Parathyroid adenoma (tissue), 2 donors: ENCODE measurements at regions not wholly inside any gene's neighbourhood (a gene's known extent, or its start where the extent isn't known, plus 50 kb on each side); places are given as distances from the start of the nearest gene placed in this dataset.

Experiments
- H2AFZ ChIP-seq: fragments of 300-600 bp; sonication (generic); one replicate; pipeline ENCODE4 v1.7.0; 2017; ENCODE audit warnings: antibody characterized with exemption, mild to moderate bottlenecking
- H3K27ac ChIP-seq: fragments of 300-600 bp; sonication (generic); one replicate; pipeline ENCODE4 v1.7.0; 2017
- H3K27me3 ChIP-seq: fragments of 300-600 bp; sonication (generic); one replicate; pipeline ENCODE4 v1.7.0; 2017; ENCODE audit warnings: low read length; ENCODE audit not compliant: control insufficient read depth, insufficient read depth
- H3K36me3 ChIP-seq: fragments of 300-600 bp; sonication (generic); one replicate; pipeline ENCODE4 v1.7.0; 2017; ENCODE audit warnings: low read length; ENCODE audit not compliant: control insufficient read depth, insufficient read depth
- H3K4me1 ChIP-seq: fragments of 300-600 bp; sonication (generic); one replicate; pipeline ENCODE4 v1.7.0; 2017; ENCODE audit warnings: control low read depth
- H3K4me2 ChIP-seq: fragments of 300-600 bp; sonication (generic); one replicate; pipeline ENCODE4 v1.7.0; 2017; ENCODE audit warnings: low read length
- H3K4me3 ChIP-seq: fragments of 300-600 bp; sonication (generic); one replicate; pipeline ENCODE4 v1.7.0; 2017; ENCODE audit warnings: low read depth, low read length
- H3K79me2 ChIP-seq: fragments of 300-600 bp; sonication (generic); one replicate; pipeline ENCODE4 v1.7.0; 2017; ENCODE audit warnings: control low read depth
- H3K9ac ChIP-seq: fragments of 300-600 bp; sonication (generic); one replicate; pipeline ENCODE4 v1.7.0; 2017; ENCODE audit warnings: mild to moderate bottlenecking
- H3K9me3 ChIP-seq: fragments of 300-600 bp; sonication (generic); one replicate; pipeline ENCODE4 v1.7.0; 2017; ENCODE audit warnings: low read length; ENCODE audit not compliant: control insufficient read depth
- CTCF ChIP-seq: fragments of 300-600 bp; sonication (generic); IDR thresholded peaks from one replicate; pipeline ENCODE4 v1.7.0; 2017; ENCODE audit warnings: antibody characterized with exemption, mild to moderate bottlenecking
- donor health status: primary hyperparathyroidism.

- no peaks in the 10 kb centered on the region for H3K36me3 ChIP-seq
- no peak overlapping the region for H3K4me3 ChIP-seq
- H3K27me3 ChIP-seq, result no peaks in the 10 kb centered on the region
- no peak overlapping the region for H3K9ac ChIP-seq
- no peaks in the 10 kb centered on the region for H3K9me3 ChIP-seq
- no peak overlapping the region for H3K27ac ChIP-seq
- H2AFZ ChIP-seq, result no peak overlapping the region
- H3K4me2 ChIP-seq, result no peak overlapping the region
- no peak for TF ChIP-seq CTCF
- H3K79me2 ChIP-seq, result no peaks in the 10 kb centered on the region
- H3K4me1 ChIP-seq, result no peaks in the 10 kb centered on the region
Observed at GRCh38 chr7:35504365-35504764, 190.6 kb downstream of the HERPUD2 start.

GRCh38 chr7:35501681-35502080 is 193.3 kb downstream of the HERPUD2 start:
- Histone ChIP-seq H3K4me2 (no peak overlapping the region), H3K79me2 (no peaks in the 10 kb centered on the region), H3K9me3 (no peaks in the 10 kb centered on the region), H3K27ac (no peak overlapping the region), H3K4me3 (no peak overlapping the region), H2AFZ (no peak overlapping the region), H3K27me3 (no peaks in the 10 kb centered on the region), H3K36me3 (no peaks in the 10 kb centered on the region), H3K9ac (no peak overlapping the region), H3K4me1 (no peaks in the 10 kb centered on the region)
- no peak for TF ChIP-seq CTCF

- no peak for TF ChIP-seq CTCF
- H3K27me3 ChIP-seq, result no peaks in the 10 kb centered on the region
- H3K27ac ChIP-seq, result no peak overlapping the region
- H3K4me3 ChIP-seq, result no peak overlapping the region
- H3K4me1 ChIP-seq, result no peaks in the 10 kb centered on the region
- no peaks in the 10 kb centered on the region for H3K9me3 ChIP-seq
- no peaks in the 10 kb centered on the region for H3K36me3 ChIP-seq
- no peak overlapping the region for H3K9ac ChIP-seq
- H3K79me2 ChIP-seq, result no peaks in the 10 kb centered on the region
- no peak overlapping the region for H3K4me2 ChIP-seq
- H2AFZ ChIP-seq, result no peak overlapping the region
Observed at GRCh38 chr7:35499226-35499625, 195.7 kb downstream of the HERPUD2 start.

GRCh38 chr7:35498416-35498815 is 196.5 kb downstream of the HERPUD2 start:
- H3K9me3 ChIP-seq, result no peaks in the 10 kb centered on the region
- H3K4me1 ChIP-seq, result no peaks in the 10 kb centered on the region
- H3K27me3 ChIP-seq, result no peaks in the 10 kb centered on the region
- no peaks in the 10 kb centered on the region for H3K36me3 ChIP-seq
- no peak overlapping the region for H2AFZ ChIP-seq
- H3K4me2 ChIP-seq, result no peak overlapping the region
- no peak overlapping the region for H3K27ac ChIP-seq
- no peak for TF ChIP-seq CTCF
- no peak overlapping the region for H3K9ac ChIP-seq
- H3K4me3 ChIP-seq, result no peak overlapping the region
- H3K79me2 ChIP-seq, result no peaks in the 10 kb centered on the region

GRCh38 chr7:35495844-35496243 is 199.1 kb downstream of the HERPUD2 start:
- Histone ChIP-seq H3K79me2 (no peaks in the 10 kb centered on the region), H3K36me3 (no peaks in the 10 kb centered on the region), H3K27me3 (no peaks in the 10 kb centered on the region), H3K4me1 (no peaks in the 10 kb centered on the region), H3K9me3 (no peaks in the 10 kb centered on the region), H2AFZ (no peak overlapping the region), H3K4me2 (no peak overlapping the region), H3K9ac (no peak overlapping the region), H3K27ac (no peak overlapping the region), H3K4me3 (no peak overlapping the region)
- TF ChIP-seq CTCF, result no peak
